ENCODE measurements at regions not wholly inside any gene's neighbourhood (a gene's known extent, or its start where the extent isn't known, plus 50 kb on each side); places are given as distances from the start of the nearest gene placed in this dataset.
"Not testable (repeated sequence)": the region's sequence is repeated elsewhere in the genome, so short reads cannot be mapped to it uniquely, and the experiment has no call there.

GRCh38 chr10:84718877-84719616 lies 390.7 kb downstream of the CCSER2 start:
- TF ChIP-seq, protein P1, sequence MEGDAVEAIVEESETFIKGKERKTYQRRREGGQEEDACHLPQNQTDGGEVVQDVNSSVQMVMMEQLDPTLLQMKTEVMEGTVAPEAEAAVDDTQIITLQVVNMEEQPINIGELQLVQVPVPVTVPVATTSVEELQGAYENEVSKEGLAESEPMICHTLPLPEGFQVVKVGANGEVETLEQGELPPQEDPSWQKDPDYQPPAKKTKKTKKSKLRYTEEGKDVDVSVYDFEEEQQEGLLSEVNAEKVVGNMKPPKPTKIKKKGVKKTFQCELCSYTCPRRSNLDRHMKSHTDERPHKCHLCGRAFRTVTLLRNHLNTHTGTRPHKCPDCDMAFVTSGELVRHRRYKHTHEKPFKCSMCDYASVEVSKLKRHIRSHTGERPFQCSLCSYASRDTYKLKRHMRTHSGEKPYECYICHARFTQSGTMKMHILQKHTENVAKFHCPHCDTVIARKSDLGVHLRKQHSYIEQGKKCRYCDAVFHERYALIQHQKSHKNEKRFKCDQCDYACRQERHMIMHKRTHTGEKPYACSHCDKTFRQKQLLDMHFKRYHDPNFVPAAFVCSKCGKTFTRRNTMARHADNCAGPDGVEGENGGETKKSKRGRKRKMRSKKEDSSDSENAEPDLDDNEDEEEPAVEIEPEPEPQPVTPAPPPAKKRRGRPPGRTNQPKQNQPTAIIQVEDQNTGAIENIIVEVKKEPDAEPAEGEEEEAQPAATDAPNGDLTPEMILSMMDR (IDR thresholded peaks at IDR 0.05; ENCODE audit: borderline replicate concordance), result no peak
- Histone ChIP-seq H3K4me1 (no peaks in the 10 kb centered on the region), H3K4me3 (no peak overlapping the region), H3K27ac (replicated peaks) (no peak overlapping the region), H3K9me3 (replicated peaks) (no peaks in the 10 kb centered on the region), H3K36me3 (no peaks in the 10 kb centered on the region), H3K27me3 (ENCODE audit: low read depth) (peaks cover 16% of the 10 kb centered on the region)
- no peak for DNase-seq
- intact Hi-C loops (cut with micrococcal nuclease), result no loop called here

GRCh38 chr10:84719687-84720086 lies 391.3 kb downstream of the CCSER2 start:
- Histone ChIP-seq H3K36me3 (no peaks in the 10 kb centered on the region), H3K4me3 (no peak overlapping the region), H3K27ac (replicated peaks) (no peak overlapping the region), H3K27me3 (ENCODE audit: low read depth) (peaks cover 10% of the 10 kb centered on the region), H3K9me3 (replicated peaks) (no peaks in the 10 kb centered on the region), H3K4me1 (no peaks in the 10 kb centered on the region)
- intact Hi-C loops (cut with micrococcal nuclease), result no loop called here
- no peak for DNase-seq
- TF ChIP-seq, protein P1 (IDR thresholded peaks at IDR 0.05; ENCODE audit: borderline replicate concordance), result no peak

DNA sequence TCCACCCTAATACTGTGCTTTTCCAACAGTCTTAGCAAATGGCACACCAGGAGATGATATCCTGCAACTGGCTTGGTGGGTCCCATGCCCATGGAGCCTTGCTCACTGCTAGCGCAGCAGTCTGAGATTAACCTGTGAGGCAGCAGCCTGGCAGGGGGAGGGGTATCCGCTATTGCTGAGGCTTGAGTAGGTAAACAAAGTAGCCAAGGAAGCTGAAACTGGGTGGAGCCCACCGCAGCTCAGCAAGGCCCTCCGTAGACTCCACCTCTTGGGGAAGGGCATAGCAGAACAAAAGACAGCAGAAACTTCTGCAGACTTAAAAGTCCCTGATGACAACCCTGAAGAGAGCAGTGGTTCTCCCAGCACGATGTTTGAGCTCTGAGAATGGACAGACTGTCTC lies 399.0 kb downstream of the CCSER2 start:
- Histone ChIP-seq H3K4me1 (no peaks in the 10 kb centered on the region), H3K9me3 (replicated peaks) (peaks cover 11% of the 10 kb centered on the region), H3K27ac (replicated peaks) (no peak overlapping the region), H3K4me3 (no peak overlapping the region), H3K27me3 (ENCODE audit: low read depth) (peaks cover 12% of the 10 kb centered on the region), H3K36me3 (no peaks in the 10 kb centered on the region)
- DNase-seq, result no peak
- intact Hi-C loops (cut with micrococcal nuclease), result no loop called here
- TF ChIP-seq, protein P1 (IDR thresholded peaks at IDR 0.05; ENCODE audit: borderline replicate concordance), result no peak

GRCh38 chr10:84739126-84739525 lies 410.7 kb downstream of the CCSER2 start:
- H3K36me3 ChIP-seq; H3K9me3 ChIP-seq (replicated peaks); H3K27ac ChIP-seq (replicated peaks); DNase-seq; H3K4me1 ChIP-seq; H3K4me3 ChIP-seq; H3K27me3 ChIP-seq (ENCODE audit: low read depth); intact Hi-C loops (cut with micrococcal nuclease): not testable (repeated sequence)

- intact Hi-C loops (cut with micrococcal nuclease), result no loop called here
- H3K27ac ChIP-seq (replicated peaks), result no peak overlapping the region
- H3K4me3 ChIP-seq, result no peak overlapping the region
- H3K9me3 ChIP-seq (replicated peaks), result no peaks in the 10 kb centered on the region
- H3K4me1 ChIP-seq, result no peaks in the 10 kb centered on the region
- DNase-seq, result no peak
- TF ChIP-seq, protein P1 (IDR thresholded peaks at IDR 0.05; ENCODE audit: borderline replicate concordance), result no peak
- no peaks in the 10 kb centered on the region for H3K36me3 ChIP-seq
- no peaks in the 10 kb centered on the region for H3K27me3 ChIP-seq (ENCODE audit: low read depth)
These were observed 411.3 kb downstream of the CCSER2 start for GRCh38 chr10:84739641-84740040.

DNA sequence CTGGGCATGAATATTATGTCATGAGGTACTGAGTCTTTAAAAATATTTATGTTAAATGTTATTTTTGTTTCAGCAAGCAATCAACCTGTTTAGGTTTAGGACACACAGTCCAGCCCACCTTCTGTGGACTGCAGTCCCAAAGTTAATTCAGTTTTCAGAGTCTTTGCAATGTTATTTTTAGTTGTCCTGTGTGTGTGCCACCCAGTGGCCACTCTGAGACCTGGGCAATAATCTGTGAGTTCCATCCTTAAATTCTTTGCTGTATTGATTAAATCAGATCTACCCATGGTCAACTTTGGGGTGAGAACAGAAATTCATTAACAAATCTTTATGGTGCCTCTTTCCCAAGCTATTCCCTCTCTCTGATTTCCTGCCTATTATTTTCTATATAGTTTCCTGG lies 415.1 kb downstream of the CCSER2 start:
- H3K27me3 ChIP-seq (ENCODE audit: low read depth), result no peaks in the 10 kb centered on the region
- DNase-seq, result no peak
- H3K27ac ChIP-seq (replicated peaks), result no peak overlapping the region
- no peak overlapping the region for H3K4me3 ChIP-seq
- H3K36me3 ChIP-seq, result no peaks in the 10 kb centered on the region
- H3K4me1 ChIP-seq, result no peaks in the 10 kb centered on the region
- TF ChIP-seq, protein P1 (IDR thresholded peaks at IDR 0.05; ENCODE audit: borderline replicate concordance), result peak; percentile 54
- H3K9me3 ChIP-seq (replicated peaks), result no peaks in the 10 kb centered on the region
- intact Hi-C loops (cut with micrococcal nuclease), result no loop called here

All from left ventricle myocardium inferior (tissue), 1 donor.